Skeletal muscle tissue (tissue), 3 donors: ENCODE measurements at regions not wholly inside any gene's neighbourhood (a gene's known extent, or its start where the extent isn't known, plus 50 kb on each side); places are given as distances from the start of the nearest gene placed in this dataset.

ENCODE experiments used
- H3K27ac ChIP-seq: one replicate; pipeline ENCODE4 v1.7.0; 2013; ENCODE audit warnings: mild to moderate bottlenecking, low read depth, low read length, inconsistent platforms
- H3K27me3 ChIP-seq, 3 donors: one replicate each; pipeline ENCODE4 v1.7.0; 2013; ENCODE audit warnings: low read length in 3 of 3; ENCODE audit not compliant: control insufficient read depth in 3 of 3, insufficient read depth in 3 of 3
- H3K36me3 ChIP-seq, 3 donors: one replicate each; pipeline ENCODE4 v1.7.0; 2013; ENCODE audit warnings: low read length in 3 of 3; ENCODE audit not compliant: control insufficient read depth in 3 of 3, insufficient read depth in 3 of 3
- H3K4me1 ChIP-seq, 3 donors: one replicate each; pipeline ENCODE4 v1.7.0; 2013; ENCODE audit warnings: low read length in 3 of 3, mild to moderate bottlenecking in 3 of 3; ENCODE audit not compliant: control insufficient read depth in 3 of 3, insufficient read depth in 3 of 3
- H3K4me3 ChIP-seq, 3 donors: one replicate each; pipeline ENCODE4 v1.7.0; 2013; ENCODE audit warnings: low read length in 3 of 3
- H3K9ac ChIP-seq, 3 donors: one replicate each; pipeline ENCODE4 v1.7.0; 2013; ENCODE audit warnings: low read length in 3 of 3, mild to moderate bottlenecking in 3 of 3, moderate library complexity in 2 of 3, low read depth in 1 of 3
- H3K9me3 ChIP-seq, 3 donors: one replicate each; pipeline ENCODE4 v1.7.0; 2013; ENCODE audit warnings: low read length in 3 of 3; ENCODE audit not compliant: control insufficient read depth in 3 of 3
- donor health status: Osteomylitis.

- Histone ChIP-seq H3K4me1 (no peaks in the 10 kb centered on the region), H3K27ac (no peak overlapping the region), H3K9me3 (no peaks in the 10 kb centered on the region), H3K9ac (no peak overlapping the region), H3K4me3 (no peak overlapping the region), H3K27me3 (peaks cover 0 to 4% (median 0%) of the 10 kb centered on the region in 3 donors), H3K36me3 (no peaks in the 10 kb centered on the region)
Measured at GRCh38 chr4:81714291-81714690, 242.6 kb upstream of the RASGEF1B start.

DNA sequence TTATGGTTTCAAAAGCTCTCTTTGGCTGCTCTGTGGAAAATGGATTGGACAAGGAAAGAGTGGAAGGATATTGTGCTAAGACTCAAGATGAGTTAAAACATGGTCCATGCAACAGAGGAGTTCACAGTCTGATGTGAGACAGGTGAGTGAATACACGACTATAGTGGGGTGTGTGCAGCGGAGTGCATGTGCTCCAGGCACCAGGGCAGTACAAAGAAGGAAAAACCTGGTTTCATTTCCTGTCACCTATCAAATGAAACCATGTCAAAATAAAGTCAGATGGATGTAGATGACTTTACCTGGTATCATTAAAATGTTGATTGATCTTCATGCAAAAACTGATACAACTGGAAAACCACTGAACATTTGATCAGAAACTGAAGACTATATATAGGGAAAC lies 241.0 kb upstream of the RASGEF1B start:
- no peaks in the 10 kb centered on the region for H3K9me3 ChIP-seq
- H3K4me1 ChIP-seq = no peaks in the 10 kb centered on the region

DNA sequence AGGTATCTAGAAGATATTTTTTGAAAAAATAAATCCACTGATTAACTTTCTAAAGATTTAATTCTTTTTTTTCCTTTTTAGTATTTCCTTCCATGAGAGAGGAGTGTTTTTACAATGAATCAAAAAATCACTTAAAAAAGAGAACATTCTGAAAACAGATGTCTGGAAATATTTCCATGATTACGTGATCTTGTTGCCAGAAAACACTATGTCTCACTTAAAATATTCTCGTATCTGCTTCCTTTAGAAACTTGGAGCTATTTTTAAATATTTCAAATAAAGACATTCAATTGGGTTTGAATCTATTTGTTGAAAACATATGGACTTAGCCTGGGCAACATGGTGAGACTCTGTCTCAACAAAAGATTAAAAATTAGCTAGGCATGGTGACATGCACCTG lies 232.8 kb upstream of the RASGEF1B start:
- Histone ChIP-seq H3K27me3 (no peaks in the 10 kb centered on the region), H3K36me3 (no peaks in the 10 kb centered on the region), H3K4me3 (no peak overlapping the region), H3K9ac (no peak overlapping the region), H3K27ac (no peak overlapping the region), H3K4me1 (no peaks in the 10 kb centered on the region), H3K9me3 (no peaks in the 10 kb centered on the region)

More for the DNA sequence above, 241.0 kb upstream of the RASGEF1B start:
- H3K9ac ChIP-seq = no peak overlapping the region
- H3K27me3 ChIP-seq = peaks cover 0 to 4% (median 0%) of the 10 kb centered on the region in 3 donors
- H3K27ac ChIP-seq = no peak overlapping the region
- no peak overlapping the region for H3K4me3 ChIP-seq
- H3K36me3 ChIP-seq = no peaks in the 10 kb centered on the region

- Histone ChIP-seq H3K4me3 (no peak overlapping the region), H3K9me3 (no peaks in the 10 kb centered on the region), H3K36me3 (no peaks in the 10 kb centered on the region), H3K9ac (no peak overlapping the region), H3K27ac (no peak overlapping the region), H3K27me3 (no peaks in the 10 kb centered on the region), H3K4me1 (no peaks in the 10 kb centered on the region)
Measured at GRCh38 chr4:81700189-81700588, 228.5 kb upstream of the RASGEF1B start.

GRCh38 chr4:81698538-81699296 lies 227.0 kb upstream of the RASGEF1B start:
- Histone ChIP-seq H3K27ac (no peak overlapping the region), H3K36me3 (no peaks in the 10 kb centered on the region), H3K4me1 (no peaks in the 10 kb centered on the region), H3K4me3 (no peak overlapping the region), H3K9me3 (no peaks in the 10 kb centered on the region), H3K9ac (no peak overlapping the region), H3K27me3 (no peaks in the 10 kb centered on the region)

DNA sequence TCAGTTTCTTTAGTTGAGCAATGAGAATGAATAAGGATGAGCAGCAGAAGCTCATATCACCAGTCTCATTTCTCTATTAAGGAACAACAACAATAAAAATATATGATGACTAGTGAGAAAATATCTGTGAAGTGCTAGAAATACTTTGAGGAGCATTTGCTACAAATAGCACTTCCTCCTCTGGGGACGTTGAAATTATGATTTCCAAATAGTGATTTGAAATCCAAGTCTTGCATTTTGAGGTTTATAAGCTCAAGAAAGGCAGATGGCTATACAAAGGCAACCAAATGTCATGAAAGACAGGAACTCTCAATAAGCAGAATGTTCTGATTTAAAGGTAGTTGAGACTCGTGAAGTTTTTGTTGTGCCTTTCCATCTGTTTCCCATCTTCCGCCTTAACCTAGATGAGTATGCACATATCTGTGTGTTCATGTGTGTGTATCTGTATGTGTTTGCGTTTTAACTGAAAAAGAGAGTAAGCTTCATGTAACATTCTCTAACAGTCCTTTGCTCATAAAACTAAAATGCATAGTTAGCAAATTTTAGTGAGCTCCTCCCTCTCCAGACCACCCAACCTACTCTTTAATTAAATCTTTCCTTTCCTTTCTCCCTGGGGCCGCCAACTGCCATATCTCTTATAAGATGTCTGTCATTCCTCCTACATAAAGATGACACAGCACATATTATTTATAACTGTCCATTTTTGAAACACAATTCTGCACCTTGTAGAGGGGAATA lies 222.6 kb upstream of the RASGEF1B start:
- Histone ChIP-seq H3K9ac (no peak overlapping the region), H3K4me3 (no peak overlapping the region), H3K27me3 (no peaks in the 10 kb centered on the region), H3K36me3 (no peaks in the 10 kb centered on the region), H3K27ac (no peak overlapping the region), H3K9me3 (no peaks in the 10 kb centered on the region), H3K4me1 (no peaks in the 10 kb centered on the region)

GRCh38 chr4:81690871-81691270 lies 219.2 kb upstream of the RASGEF1B start:
- Histone ChIP-seq H3K9ac (no peak overlapping the region), H3K4me1 (no peaks in the 10 kb centered on the region), H3K27ac (no peak overlapping the region), H3K4me3 (no peak overlapping the region), H3K27me3 (no peaks in the 10 kb centered on the region), H3K9me3 (no peaks in the 10 kb centered on the region), H3K36me3 (no peaks in the 10 kb centered on the region)

DNA sequence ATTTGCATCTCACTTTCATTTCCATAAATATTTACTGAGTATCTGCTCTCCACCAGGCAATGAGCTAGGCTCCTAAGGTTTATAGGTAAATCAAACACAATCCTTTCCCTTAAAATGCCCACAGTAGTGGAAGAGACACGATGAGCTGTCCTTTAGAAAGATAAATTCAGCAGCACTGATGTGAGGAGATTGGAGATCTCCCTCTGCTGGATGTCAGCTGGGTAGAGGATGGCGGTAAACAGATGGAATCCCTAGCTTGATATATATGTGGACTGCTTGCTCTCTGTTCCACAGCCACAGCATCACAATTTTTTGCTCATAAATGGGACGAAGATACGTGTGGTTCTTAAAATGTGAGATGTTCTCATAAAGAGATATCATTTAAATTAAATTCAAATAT lies 216.4 kb upstream of the RASGEF1B start:
- Histone ChIP-seq H3K9ac (no peak overlapping the region), H3K4me3 (no peak overlapping the region), H3K27ac (no peak overlapping the region), H3K27me3 (no peaks in the 10 kb centered on the region), H3K36me3 (no peaks in the 10 kb centered on the region), H3K4me1 (peaks cover 0 to 4% (median 4%) of the 10 kb centered on the region in 3 donors), H3K9me3 (no peaks in the 10 kb centered on the region)

GRCh38 chr4:81687471-81687870 lies 215.8 kb upstream of the RASGEF1B start:
- H3K27me3 ChIP-seq = no peaks in the 10 kb centered on the region
- no peak overlapping the region for H3K27ac ChIP-seq
- H3K9me3 ChIP-seq = no peaks in the 10 kb centered on the region
- no peak overlapping the region for H3K9ac ChIP-seq
- H3K4me3 ChIP-seq = no peak overlapping the region
- H3K4me1 ChIP-seq = peaks cover 0 to 4% (median 4%) of the 10 kb centered on the region in 3 donors
- H3K36me3 ChIP-seq = no peaks in the 10 kb centered on the region

- Histone ChIP-seq H3K4me3 (no peak overlapping the region), H3K27me3 (no peaks in the 10 kb centered on the region), H3K36me3 (no peaks in the 10 kb centered on the region), H3K27ac (no peak overlapping the region), H3K9me3 (no peaks in the 10 kb centered on the region), H3K9ac (no peak overlapping the region), H3K4me1 (peaks cover 0 to 4% (median 4%) of the 10 kb centered on the region in 3 donors)
Measured at GRCh38 chr4:81685104-81685503, 213.4 kb upstream of the RASGEF1B start.
